ENCODE measurements at regions not wholly inside any gene's neighbourhood (a gene's known extent, or its start where the extent isn't known, plus 50 kb on each side); places are given as distances from the start of the nearest gene placed in this dataset.

DNA sequence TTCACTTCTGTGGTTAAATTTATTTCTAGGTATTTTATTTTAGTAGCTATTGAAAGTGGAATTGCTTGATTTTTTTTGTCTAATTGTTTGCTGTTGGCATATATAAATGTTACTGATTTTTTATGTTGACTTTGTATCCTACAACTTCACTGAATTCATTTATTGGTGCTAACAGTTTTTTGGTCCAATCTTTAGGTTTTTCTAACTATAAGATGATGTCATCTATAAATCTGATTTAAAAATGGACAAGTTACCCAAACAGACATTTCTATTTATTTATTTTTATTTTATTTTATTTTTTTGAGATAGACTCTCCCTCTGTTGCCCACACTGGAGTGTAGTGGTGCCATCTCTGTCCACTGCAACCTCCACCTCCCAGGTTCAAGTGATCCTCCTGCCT lies 162.3 kb downstream of the COX7C start:
- DNase-seq (ENCODE audit: low read depth) = no peak

DNA sequence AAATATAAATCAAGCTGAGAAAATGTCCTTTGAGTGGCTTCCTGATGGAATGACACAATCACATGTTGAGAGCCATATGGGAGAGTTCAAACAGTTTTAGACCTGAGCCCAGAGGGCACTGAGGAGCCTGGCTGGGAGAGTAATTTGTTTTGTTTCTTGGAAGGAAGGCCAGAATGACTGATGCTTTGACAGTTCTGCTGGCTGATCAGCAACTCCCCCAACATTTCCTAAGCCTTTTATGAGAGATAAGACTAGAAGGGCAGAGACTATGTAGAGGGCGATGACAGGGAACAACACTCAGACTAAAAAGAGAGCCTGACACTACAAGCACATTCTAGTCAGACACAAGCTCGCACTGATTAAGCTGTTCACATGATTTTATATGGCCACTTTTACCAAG lies 169.2 kb downstream of the COX7C start:
- no peak for DNase-seq (ENCODE audit: low read depth)

DNA sequence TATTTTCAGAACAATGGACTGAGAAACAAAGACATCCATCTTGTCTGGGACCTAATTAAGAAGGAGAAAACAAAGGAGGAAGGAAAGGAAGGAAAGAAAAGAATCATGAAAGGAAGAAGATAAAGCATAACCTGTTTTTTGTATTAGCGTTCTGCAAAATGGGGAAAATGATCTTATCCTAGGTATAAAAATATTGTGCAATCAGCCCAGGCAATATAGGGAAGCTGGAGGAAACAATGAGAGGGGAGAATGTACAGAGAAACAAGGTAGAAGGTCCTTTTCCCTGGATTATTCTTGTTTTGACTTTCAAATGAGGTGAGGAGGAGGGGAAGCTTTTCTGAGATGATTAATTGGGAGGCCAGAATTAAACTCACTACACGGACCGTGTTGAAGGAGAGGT lies 177.9 kb downstream of the COX7C start:
- DNase-seq (ENCODE audit: low read depth) = no peak

DNA sequence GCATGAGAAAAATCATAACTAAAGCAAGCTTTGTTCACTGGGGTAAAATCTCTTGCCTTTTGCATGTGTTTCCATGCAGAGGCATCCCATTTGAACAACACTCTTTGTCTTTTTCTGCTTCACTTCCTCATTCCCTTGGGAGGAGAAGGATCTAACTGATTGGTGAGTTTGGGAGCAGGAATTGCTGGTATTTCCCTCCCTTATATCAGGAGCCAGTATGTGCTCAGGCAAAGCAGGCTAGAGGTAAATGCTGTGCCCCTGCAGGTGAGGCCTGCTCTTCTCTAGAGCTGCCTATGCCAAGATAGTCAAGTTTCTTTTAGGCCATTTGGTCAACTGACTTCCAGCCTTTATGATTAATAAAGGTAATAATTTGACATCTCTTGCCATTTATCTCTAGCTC lies 179.9 kb downstream of the COX7C start:
- DNase-seq (ENCODE audit: low read depth) = no peak

DNA sequence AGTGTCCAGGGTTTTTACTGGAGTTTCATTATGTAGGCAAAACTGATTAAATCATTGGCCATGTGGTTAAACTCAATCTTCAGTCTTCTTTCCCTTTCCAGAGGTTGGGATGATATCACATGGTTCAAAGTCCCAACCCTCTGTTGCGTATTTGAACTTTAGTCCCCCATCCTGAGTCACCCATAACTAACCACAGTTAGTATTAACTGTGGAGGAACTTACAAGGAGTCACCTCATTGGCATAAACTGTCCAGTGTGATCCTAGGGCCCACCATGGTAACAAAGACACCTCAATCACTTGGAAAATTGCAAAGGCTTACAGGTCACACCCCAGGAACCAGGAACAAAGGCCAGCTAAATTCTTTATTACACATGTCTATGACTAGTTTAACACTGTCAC lies 188.5 kb downstream of the COX7C start:
- DNase-seq (ENCODE audit: low read depth) = no peak

DNA sequence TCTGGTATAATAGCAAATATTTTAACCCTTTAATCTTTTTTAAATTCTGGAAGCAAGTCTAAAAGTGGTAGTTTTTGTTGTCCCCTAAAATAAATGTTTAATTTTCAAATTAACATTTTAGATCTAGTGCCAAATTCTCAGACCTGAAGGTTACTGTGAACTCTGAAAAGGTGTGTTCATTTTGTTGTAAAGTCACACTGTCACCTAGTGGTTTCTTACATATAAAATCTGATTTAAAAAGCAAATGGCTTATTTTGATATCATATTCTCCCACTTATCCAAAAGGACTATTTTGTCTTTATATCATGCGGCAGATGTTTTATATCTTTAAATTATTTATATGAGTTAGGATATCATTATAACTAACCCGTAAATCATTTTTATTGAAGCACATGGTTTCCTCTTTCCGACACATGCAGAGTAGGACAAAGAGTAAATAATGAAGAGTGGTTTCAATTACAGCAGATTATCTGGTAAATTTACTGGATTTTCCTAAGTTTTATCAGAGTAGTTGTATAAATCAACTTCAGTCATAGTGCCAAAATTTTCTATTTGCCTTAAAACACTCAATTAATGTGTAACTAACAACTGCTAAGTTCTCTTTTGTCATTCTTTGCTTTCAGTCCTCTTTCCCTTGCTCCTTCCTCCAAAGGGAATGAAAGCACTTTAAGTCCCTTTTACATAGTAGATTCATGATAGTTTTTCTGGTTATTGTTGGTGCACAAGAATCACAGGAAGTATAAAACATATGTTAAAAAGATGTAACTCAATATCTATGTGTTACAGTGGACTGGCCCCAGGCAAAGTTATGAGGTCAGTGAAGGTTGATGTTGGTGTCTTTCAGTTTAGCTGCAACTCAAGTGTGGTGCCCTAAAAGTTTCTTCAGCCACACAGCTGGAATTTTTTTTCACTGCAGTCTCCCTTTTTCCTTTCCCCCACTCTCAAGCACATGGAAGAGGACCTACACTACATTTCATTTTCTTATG lies 189.6 kb downstream of the COX7C start:
- no peak for DNase-seq (ENCODE audit: low read depth)

DNA sequence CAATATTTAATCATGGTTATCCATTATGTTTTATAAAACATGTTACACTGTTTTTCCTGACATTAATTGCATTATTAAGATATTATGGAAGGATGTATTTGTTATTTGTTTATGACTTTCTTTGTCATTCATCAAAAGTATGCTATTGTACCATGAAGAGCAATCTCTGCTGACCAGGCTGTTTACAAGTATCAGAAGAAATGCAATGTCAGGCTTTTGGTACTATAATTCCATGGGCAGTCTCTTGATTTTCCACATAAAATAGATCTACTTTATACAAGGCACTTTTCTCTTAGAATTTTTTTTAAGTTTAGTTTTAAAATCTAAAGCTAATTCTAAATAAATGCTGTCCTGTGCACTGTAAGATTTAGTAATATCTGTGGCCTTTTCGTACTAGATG lies 196.6 kb downstream of the COX7C start:
- no peak for DNase-seq (ENCODE audit: low read depth)

DNA sequence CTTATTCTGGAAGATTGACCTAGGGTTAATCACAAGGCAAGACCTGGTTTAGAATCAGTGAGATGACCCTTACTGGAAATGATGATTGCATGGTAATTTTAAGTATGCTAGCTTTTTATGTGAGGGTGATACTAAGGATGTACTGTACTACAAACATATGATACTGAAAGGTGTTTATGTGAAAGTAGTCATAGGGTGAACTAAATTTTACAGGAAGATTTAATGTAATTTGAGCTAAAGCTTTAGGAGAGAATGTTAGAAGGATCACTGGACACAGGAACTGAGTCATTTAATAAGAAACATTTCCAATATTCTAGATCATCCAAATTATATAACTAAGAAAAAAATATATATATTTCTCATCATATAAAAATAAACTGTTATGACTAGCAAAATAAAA lies 197.2 kb downstream of the COX7C start:
- DNase-seq (ENCODE audit: low read depth) = no peak

DNA sequence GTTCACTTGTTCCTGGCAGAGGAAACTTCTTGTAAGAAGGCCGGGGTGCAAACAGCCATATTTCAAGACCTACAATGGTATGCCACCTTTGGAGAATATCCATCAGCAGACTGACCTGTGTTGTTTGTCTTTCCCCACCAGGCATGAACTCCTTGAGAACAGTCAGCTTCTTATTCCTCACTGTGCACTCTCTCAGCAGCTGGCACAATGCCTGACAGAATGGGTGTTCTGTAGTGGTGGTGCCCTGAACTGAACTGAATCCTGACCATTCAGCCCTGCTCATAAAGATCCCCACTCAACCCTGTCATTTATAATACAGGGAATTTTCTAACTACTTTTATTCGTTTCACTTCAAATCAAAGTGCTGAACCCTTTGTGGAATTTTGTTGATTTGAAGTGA lies 206.9 kb downstream of the COX7C start:
- no peak for DNase-seq (ENCODE audit: low read depth)

DNA sequence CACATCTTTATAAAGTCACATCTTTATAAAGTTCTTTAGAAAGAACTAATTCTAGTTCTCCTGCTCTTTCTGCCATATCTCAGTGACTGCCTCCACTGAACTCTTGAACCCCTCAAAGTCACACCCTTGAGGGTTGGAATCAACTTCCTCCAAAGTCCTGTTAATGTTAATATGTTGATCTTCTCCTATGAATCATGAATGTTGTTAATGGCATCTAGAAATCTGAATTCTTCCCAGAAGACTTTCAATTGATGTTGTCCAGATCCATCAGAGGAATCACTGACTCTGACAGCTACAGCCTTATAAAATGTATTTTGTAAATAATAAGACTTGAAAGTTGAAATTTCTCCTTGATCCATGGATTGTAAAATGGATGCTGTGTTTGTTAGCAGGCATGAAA lies 213.4 kb downstream of the COX7C start:
- no peak for DNase-seq (ENCODE audit: low read depth)

DNA sequence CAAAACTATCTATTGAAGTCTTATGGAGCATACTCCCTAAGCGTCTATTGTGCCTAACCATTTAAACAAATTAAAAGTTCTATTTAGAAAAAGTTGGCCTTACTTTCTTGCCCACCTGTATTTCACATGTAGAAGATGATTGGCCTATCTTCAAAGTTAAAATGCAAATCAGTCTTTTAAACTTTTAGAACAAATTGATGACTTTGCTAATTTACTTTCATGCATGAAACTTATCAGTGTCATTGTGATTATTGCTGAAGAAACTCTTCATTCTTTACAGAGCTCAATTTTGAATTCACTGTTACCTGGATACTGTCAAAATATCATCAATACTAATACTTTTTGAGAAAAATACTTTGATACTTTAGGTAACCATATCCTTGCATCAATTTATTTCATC lies 216.1 kb downstream of the COX7C start:
- no peak for DNase-seq (ENCODE audit: low read depth)

DNA sequence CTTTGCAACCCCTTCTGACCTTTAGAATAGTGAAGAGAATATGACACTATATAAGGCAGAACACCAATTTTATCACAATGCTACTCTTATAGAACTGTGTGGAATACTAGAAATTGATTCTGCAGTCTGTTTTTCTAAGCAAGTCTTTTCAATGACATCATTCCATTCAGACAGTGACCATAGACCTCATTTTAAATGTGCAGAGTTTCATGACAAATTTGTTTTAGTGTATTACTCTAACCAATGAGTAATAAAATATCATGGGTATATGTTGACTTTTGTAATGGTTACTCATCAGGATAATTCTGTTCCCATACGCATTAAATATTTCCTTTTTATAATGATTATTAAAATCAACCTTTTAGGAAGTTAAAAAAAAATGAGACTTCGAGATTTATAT lies 219.9 kb downstream of the COX7C start:
- DNase-seq (ENCODE audit: low read depth) = no peak

DNA sequence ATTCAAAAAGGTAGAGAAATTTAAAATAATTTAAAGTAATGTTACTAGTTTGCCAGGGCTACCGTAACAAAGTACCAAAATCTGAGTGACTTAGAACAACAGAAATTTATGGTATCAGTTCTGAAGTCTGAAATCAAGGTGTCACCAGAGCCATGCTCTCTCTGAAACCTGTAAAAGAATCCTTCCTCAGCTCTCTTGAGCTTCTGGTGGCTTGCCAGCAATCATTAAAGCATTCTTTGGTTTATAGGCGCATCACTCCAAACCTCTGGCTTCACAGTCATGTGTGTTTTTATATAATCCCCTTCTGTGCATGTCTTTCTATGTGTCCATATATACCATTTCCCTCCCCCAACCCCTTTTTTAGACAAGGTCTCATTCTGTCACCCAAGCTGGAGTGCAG lies 220.3 kb downstream of the COX7C start:
- DNase-seq (ENCODE audit: low read depth) = no peak

DNA sequence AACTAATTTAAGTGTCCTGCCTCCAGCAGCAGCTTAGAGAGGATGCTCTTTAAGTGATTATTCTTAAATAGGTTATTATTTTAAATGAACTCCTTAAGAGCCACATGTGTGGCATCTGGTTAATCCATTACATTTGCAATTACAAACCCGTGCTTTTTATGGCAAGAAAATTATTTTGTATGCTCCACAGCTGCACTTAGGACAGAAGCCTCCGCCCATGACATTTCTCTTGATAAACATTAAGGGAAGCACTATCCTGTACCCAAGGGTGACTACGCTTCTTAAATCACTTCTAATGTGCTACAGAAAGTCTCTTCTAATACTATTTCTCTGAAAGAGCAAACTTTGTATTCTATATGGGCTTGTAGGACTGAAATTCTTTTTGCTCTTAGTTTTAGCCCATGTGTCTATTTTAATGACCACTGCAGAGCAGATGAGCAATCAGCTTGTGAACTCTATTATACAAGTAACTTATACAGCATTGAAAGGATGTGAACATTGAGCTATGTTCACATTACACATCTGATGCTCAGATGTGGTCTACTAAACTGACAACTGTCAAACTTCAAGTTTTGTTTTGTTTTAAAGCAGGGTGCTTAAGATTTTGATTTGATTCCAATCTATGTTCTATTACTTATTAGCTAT lies 223.4 kb downstream of the COX7C start:
- DNase-seq (ENCODE audit: low read depth) = no peak

DNA sequence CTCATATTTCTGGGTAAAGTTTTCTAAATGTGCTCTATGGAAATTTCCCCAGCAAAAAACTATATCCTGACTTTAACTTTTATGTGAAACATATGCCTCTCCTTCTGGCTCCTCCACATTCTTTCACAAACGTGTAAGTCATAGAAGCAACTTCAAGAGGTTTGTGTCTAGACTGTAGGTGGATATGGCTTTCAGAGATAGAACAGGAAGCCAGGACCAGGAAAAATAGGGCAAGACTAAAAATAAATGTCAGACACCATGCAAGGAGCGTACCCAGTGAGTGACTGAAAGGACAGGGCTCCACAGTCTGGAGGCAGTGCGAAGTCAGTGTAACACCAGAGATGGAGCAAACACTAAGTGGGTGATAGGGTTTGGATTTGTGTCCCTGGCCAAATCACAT lies 240.7 kb downstream of the COX7C start:
- DNase-seq (ENCODE audit: low read depth) = no peak

DNA sequence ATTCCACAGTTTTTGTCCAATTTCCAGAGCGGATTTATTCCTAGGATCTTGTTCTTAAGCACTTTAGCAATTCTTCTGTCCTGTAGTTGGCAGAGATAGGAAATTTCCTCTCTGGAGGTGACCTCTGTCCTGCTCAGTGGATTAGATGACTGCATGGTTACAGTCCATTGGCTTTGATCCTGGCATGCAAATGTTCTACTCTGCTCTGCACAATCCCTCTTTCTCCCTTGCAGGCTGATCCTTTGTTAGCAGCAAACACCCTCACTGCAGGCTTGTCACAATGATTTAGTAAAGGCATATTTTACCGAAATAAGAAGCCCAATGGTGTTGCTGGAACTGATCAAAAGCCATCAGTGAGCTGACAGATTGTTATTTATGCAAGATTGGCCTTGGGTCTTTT lies 243.8 kb downstream of the COX7C start:
- DNase-seq (ENCODE audit: low read depth) = no peak

DNA sequence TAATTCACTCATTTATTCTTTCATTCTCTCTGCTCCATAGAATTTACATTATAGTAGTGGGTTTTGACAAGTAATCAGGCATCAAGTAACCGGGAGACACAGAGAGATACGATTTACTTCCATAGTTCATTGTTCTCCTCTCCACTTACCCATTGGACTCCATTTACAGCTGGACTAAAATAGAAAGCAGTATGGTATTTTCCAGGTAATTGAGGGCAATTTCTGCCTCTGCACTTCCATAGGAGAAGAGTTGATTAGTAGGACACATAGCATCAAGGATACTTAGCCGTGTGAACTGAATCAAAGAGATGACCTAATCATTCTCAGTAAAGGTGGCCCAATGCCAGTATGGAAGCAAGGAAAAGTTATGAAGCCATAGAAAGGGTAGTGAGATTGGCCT lies 244.4 kb downstream of the COX7C start:
- DNase-seq (ENCODE audit: low read depth) = no peak

DNA sequence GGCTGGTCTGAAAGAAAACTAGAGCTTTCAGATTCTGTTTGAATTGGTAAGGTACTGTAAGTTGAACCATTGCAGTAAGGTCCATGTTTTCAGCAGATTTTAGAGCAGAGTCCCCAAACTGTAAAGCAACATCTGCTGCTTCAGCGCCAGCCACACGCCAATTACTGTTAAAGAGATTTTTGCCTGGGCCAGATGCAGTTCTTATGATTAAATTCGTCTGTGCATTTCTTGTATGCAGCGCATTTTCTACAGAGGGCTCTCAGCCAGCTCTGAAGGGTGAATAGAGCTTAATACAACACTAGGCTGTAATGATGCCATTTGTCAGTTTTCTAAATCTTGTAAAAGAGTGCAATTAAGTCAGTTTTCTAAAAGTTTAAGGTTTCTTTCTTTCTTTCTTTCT lies 246.3 kb downstream of the COX7C start:
- no peak for DNase-seq (ENCODE audit: low read depth)

DNA sequence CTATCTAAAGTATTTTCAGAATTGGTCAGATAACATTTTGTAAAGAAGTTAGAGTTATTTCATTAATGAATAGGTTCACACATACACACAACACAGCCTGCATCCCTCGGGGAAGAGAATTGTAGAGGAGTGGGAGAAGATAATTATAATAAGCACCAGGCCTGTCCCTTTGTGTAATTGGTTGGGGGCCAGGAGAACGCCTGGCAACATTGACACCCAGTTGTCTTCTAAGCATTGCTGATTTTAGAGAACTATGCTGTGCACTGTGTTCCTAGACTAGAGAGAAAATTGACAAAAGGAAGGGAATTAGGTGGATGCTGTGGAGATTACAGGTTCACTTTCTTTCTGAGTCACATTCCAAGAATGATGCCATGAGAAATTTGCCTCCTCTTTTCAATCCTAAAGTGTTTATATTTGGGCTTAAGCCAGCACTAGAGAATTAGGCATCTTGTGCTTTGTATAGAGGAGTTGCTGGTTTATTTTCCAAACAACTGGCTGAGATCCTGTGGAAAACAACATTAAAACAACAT lies 247.6 kb downstream of the COX7C start:
- no peak for DNase-seq (ENCODE audit: low read depth)

DNA sequence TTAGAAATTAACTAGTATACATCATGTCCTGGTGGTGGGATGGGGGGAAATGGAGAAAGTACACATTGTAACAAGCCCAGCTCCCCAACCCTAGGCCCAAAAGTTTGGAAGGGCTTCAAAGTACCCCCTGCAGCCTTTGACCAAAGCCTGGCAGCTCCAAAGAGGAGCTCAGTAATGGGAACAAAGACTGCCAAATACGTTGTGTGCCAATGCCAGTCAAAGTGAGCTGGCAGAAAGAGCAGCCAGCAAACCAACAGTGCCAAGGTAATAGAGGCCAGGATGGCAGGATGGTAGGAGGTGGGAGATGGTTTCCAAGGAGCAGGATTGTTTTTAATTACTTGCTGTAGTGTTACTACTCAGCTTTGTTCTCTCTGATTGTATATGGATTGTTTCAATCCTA lies 248.3 kb downstream of the COX7C start:
- no peak for DNase-seq (ENCODE audit: low read depth)

DNA sequence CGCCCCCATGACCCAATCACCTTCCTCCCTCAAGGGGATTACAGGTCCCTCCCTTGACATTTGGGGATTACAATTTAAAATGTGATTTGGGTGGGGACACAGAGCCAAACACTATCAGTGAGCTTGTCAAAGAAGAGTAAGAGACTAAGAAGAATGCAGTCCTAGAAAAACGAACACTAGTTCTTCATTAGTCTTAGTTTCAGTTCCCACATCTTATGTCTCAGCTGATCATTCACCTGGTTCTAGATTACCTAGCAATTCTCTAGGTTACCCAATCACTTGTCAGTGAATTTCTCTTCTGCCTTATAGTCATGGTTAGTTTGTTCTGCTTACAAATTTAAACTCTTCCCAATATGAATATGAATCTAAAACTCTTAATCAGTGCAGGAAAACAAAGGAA lies 251.5 kb downstream of the COX7C start:
- DNase-seq (ENCODE audit: low read depth) = no peak

DNA sequence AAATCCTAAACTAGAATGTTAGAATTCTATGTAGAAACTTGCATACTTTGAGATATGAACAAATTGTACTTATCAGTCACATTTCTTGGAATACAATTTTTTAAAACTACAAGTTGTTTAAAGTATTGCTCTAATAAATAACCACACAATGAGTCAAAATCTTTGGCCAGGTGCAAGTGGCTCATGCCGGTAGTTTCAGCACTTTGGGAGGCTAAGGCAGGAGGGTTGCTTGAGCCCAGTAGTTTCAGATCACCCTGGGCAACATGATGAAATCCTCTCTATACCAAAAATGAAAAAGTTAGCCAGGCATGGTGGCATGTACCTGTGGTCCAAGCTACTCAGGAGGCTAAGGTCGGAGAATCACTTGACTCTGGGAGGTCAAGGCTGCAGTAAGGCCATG lies 257.8 kb downstream of the COX7C start:
- no peak for DNase-seq (ENCODE audit: low read depth)

DNA sequence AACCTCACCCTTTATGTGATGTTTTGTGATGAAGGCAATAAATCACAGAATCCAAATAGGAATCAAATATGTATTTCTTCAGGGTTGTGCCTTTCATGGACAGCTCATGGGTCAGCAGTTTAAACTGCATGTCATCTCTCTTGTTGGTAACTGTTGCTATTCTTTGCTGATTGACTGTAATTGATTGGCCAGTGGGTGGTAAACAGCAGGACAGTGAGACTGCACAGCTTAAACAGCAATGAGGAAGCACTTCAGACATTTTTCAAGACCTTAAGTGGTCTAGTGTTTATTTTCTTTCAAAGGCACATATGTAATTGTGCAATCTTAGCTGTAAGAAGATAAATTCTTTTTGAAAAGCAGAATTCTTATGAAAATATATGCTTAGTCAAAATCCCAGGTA lies 260.5 kb downstream of the COX7C start:
- no peak for DNase-seq (ENCODE audit: low read depth)
